Endodermal cell (in vitro differentiated cells): ENCODE measurements at regions not wholly inside any gene's neighbourhood (a gene's known extent, or its start where the extent isn't known, plus 50 kb on each side); places are given as distances from the start of the nearest gene placed in this dataset.

Source experiments
- DNase-seq: peaks from one replicate; pipeline ENCODE4 v3.0.0-alpha.2; 2017
- H3K27ac ChIP-seq: 2 replicates; pipeline ENCODE4 v1.5.1; 2013; ENCODE audit warnings: mild to moderate bottlenecking, low read depth, low read length, moderate library complexity
- H3K27me3 ChIP-seq: 2 replicates; pipeline ENCODE4 v1.6.1; 2013; ENCODE audit warnings: mild to moderate bottlenecking, low read length, moderate library complexity; ENCODE audit not compliant: insufficient read depth, control insufficient read depth, poor library complexity, severe bottlenecking
- H3K36me3 ChIP-seq: 2 replicates; pipeline ENCODE4 v1.7.0; 2013; ENCODE audit warnings: mild to moderate bottlenecking, low read length, moderate library complexity; ENCODE audit not compliant: control insufficient read depth, insufficient read depth
- H3K4me1 ChIP-seq: one replicate; pipeline ENCODE4 v1.7.0; 2013; ENCODE audit warnings: low read length; ENCODE audit not compliant: control insufficient read depth, insufficient read depth
- H3K4me3 ChIP-seq: 2 replicates; pipeline ENCODE4 v1.5.1; 2013; ENCODE audit warnings: mild to moderate bottlenecking, low read length, moderate library complexity
- H3K9ac ChIP-seq: 2 replicates; pipeline ENCODE4 v1.6.1; 2013; ENCODE audit warnings: mild to moderate bottlenecking, low read length, moderate library complexity; ENCODE audit not compliant: poor library complexity, severe bottlenecking; ENCODE audit errors: extremely low read depth
- H3K9me3 ChIP-seq: 2 replicates; pipeline ENCODE4 v1.6.1; 2013; ENCODE audit warnings: mild to moderate bottlenecking, low read length, moderate library complexity; ENCODE audit not compliant: control insufficient read depth
- H3K27ac Mint-ChIP-seq: 2 replicates; pipeline ENCODE4 v1.8.0; 2020; ENCODE audit warnings: mixed read lengths
- H3K27me3 Mint-ChIP-seq: 2 replicates; pipeline ENCODE4 v1.8.0; 2021; ENCODE audit warnings: mild to moderate bottlenecking, mixed read lengths; ENCODE audit not compliant: insufficient read depth
- H3K36me3 Mint-ChIP-seq: 2 replicates; pipeline ENCODE4 v1.8.0; 2020; ENCODE audit warnings: low read depth, mixed read lengths
- H3K4me1 Mint-ChIP-seq: 2 replicates; pipeline ENCODE4 v1.8.0; 2020; ENCODE audit warnings: mixed read lengths
- H3K4me3 Mint-ChIP-seq: 2 replicates; pipeline ENCODE4 v1.8.0; 2020; ENCODE audit warnings: mild to moderate bottlenecking, moderate library complexity, mixed read lengths
- H3K9me3 Mint-ChIP-seq: 2 replicates; pipeline ENCODE4 v1.8.0; 2020; ENCODE audit warnings: mild to moderate bottlenecking, mixed read lengths
- CTCF ChIP-seq: fragments of 200-600 bp; sonication (generic); conservative IDR thresholded peaks from 2 replicates; pipeline ENCODE4 v1.5.0; 2021; ENCODE audit warnings: antibody characterized with exemption, mild to moderate bottlenecking
- WGBS, 2 experiments: methylation state at CpG; one replicate each; pipeline versions ENCODE4 v1.1.5 to v1.1.7; 2013; ENCODE audit warnings: missing lambda C conversion rate in 2 of 2, mixed read lengths in 1 of 2; ENCODE audit not compliant: insufficient coverage in 1 of 2, insufficient read length in 1 of 2; 5-methylcytosine and 5-hydroxymethylcytosine counted together

GRCh38 chr9:107874137-107874536 lies 384.6 kb upstream of the KLF4 start:
- Histone ChIP-seq H3K27me3 (peaks cover 48% of the 10 kb centered on the region), H3K4me1 (no peaks in the 10 kb centered on the region), H3K27ac (no peak overlapping the region), H3K4me3 (no peak overlapping the region), H3K9me3 (no peaks in the 10 kb centered on the region), H3K36me3 (no peaks in the 10 kb centered on the region), H3K9ac (no peak overlapping the region)
- 97 to 100% methylated on average over 3 of the region's 3 CpGs for WGBS, 2 experiments
- H3K36me3 Mint-ChIP-seq: no peaks in the 10 kb centered on the region
- peaks cover 63% of the 10 kb centered on the region for H3K27me3 Mint-ChIP-seq
- H3K4me3 Mint-ChIP-seq: no peak overlapping the region
- H3K9me3 Mint-ChIP-seq: no peaks in the 10 kb centered on the region
- DNase-seq: no peak
- H3K4me1 Mint-ChIP-seq: peaks cover 10% of the 10 kb centered on the region
- no peak for TF ChIP-seq CTCF
- H3K27ac Mint-ChIP-seq: no peak overlapping the region

DNA sequence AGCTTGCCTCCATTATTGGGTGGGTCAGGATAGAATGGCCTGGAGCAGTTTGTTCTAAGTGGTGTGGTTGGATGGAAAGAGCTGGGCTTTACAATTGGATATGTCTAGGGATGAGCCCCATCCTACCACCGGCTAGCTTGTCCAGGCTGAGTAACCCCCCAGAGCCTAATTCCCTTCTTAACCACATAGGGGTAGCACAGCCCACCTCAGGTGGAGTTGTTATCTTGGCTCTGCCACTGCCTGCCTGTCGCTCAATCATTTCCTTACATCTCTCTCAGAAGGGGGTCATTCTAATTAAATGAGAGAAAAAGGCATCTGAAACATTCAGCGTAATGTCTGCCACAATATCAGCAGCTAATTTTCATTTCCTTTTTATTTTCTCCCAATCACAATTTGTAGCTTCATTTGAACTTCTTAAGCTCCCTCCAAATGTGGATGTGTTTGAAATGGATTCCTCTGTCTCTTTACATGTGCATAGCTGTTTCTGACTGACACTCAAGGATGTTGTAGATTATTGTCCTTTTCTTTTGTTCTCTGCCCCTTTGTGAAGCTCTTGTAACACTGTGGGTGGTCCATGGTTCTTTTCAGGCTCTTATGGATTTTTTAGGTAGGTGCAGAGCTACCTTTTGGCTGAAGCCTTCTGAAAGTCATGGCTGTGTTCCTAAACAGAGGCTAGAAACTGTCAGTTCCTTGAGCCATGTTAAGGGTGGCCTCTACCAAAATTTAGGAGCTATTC lies 383.1 kb upstream of the KLF4 start:
- no peak overlapping the region for H3K4me3 Mint-ChIP-seq
- no peak overlapping the region for H3K27ac Mint-ChIP-seq
- peak; percentile 77 for DNase-seq
- H3K36me3 ChIP-seq: no peaks in the 10 kb centered on the region
- H3K27me3 ChIP-seq: peaks cover 60% of the 10 kb centered on the region
- no peaks in the 10 kb centered on the region for H3K9me3 ChIP-seq
- no peaks in the 10 kb centered on the region for H3K4me1 ChIP-seq
- H3K27me3 Mint-ChIP-seq: peaks cover 71% of the 10 kb centered on the region
- H3K27ac ChIP-seq: no peak overlapping the region
- peaks cover 10% of the 10 kb centered on the region for H3K4me1 Mint-ChIP-seq
- no peak overlapping the region for H3K4me3 ChIP-seq
- peak; percentile 61 for TF ChIP-seq CTCF
- WGBS, 2 experiments: 12% methylated on average over 3 of the region's 3 CpGs; no CpG with 5 or more reads in 1 of the 2 experiments
- no peaks in the 10 kb centered on the region for H3K9me3 Mint-ChIP-seq
- no peaks in the 10 kb centered on the region for H3K36me3 Mint-ChIP-seq
- no peak overlapping the region for H3K9ac ChIP-seq

DNA sequence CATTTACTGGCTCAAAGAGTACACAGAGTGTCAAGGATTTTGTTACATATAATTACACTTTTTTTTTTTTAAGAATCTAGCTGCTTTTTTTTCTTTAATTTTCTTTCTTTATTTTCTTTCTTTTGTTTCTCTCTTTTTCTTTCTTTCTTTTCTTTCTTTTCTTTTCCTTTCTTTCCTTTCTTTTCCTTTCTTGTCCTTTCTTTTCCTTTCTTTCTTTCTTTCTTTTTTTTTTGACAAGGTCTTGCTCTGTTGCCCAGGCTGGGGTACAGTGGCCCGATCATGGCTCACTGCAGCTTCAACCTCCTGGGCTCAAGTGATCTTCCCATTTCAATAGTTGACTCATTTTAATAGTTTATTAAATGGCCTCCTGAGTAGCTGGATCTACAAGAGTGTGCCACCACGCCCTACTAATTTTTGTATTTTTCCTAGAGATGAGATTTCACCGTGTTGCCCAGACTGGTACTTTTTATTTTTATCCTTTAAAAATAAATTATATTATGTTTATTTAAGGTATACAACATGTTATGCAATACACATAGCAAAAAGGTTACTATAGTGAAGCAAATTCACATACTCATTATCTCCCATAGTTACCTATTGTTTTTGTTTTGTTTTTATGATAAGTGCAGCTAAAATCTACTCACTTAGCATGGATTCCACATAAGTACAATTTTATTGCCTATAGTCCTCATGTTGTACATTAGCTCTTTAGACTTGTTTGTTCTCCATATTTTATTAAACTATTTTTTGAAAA lies 381.5 kb upstream of the KLF4 start:
- 91% methylated on average over 2 of the region's 3 CpGs; no CpG with 5 or more reads in 1 of the 2 experiments for WGBS, 2 experiments
- no peaks in the 10 kb centered on the region for H3K4me1 ChIP-seq
- H3K27me3 Mint-ChIP-seq: peaks cover 63% of the 10 kb centered on the region
- H3K27me3 ChIP-seq: peaks cover 59% of the 10 kb centered on the region
- H3K4me1 Mint-ChIP-seq: peaks cover 9% of the 10 kb centered on the region
- H3K9me3 Mint-ChIP-seq: no peaks in the 10 kb centered on the region
- H3K4me3 Mint-ChIP-seq: no peak overlapping the region
- no peak overlapping the region for H3K4me3 ChIP-seq
- no peak for DNase-seq
- no peaks in the 10 kb centered on the region for H3K9me3 ChIP-seq
- H3K9ac ChIP-seq: no peak overlapping the region
- H3K36me3 ChIP-seq: no peaks in the 10 kb centered on the region
- H3K36me3 Mint-ChIP-seq: no peaks in the 10 kb centered on the region
- TF ChIP-seq CTCF: no peak
- no peak overlapping the region for H3K27ac Mint-ChIP-seq
- no peak overlapping the region for H3K27ac ChIP-seq
